ENCODE measurements at regions not wholly inside any gene's neighbourhood (a gene's known extent, or its start where the extent isn't known, plus 50 kb on each side); places are given as distances from the start of the nearest gene placed in this dataset.

GRCh38 chr12:124494751-124495129, 72.7 kb downstream of the NCOR2 start:
- in situ Hi-C loops (cut with MboI; ENCODE audit: low sequenced_read_pairs, unreplicated experiment) = no loop called here
- DNase-seq (ENCODE audit: low spot score) = no peak
- no peak for TF ChIP-seq CTCF (IDR thresholded peaks at IDR 0.05; ENCODE audit: borderline replicate concordance, control extremely low read depth, extremely low read depth, insufficient read depth, missing control alignments)

GRCh38 chr12:124493809-124494750, 73.3 kb downstream of the NCOR2 start:
- DNase-seq (ENCODE audit: low spot score) = peak; percentile 98
- TF ChIP-seq CTCF (IDR thresholded peaks at IDR 0.05; ENCODE audit: borderline replicate concordance, control extremely low read depth, extremely low read depth, insufficient read depth, missing control alignments) = no peak
- in situ Hi-C loops (cut with MboI; ENCODE audit: low sequenced_read_pairs, unreplicated experiment) = no loop called here

GRCh38 chr12:124492879-124493808, 74.3 kb downstream of the NCOR2 start:
- peak; percentile 6 for TF ChIP-seq CTCF (IDR thresholded peaks at IDR 0.05; ENCODE audit: borderline replicate concordance, control extremely low read depth, extremely low read depth, insufficient read depth, missing control alignments)
- DNase-seq (ENCODE audit: low spot score) = no peak
- in situ Hi-C loops (cut with MboI; ENCODE audit: low sequenced_read_pairs, unreplicated experiment) = no loop called here

GRCh38 chr12:124491856-124492420, 75.5 kb downstream of the NCOR2 start:
- no peak for DNase-seq (ENCODE audit: low spot score)
- in situ Hi-C loops (cut with MboI; ENCODE audit: low sequenced_read_pairs, unreplicated experiment) = no loop called here
- no peak for TF ChIP-seq CTCF (IDR thresholded peaks at IDR 0.05; ENCODE audit: borderline replicate concordance, control extremely low read depth, extremely low read depth, insufficient read depth, missing control alignments)

GRCh38 chr12:124491310-124491709, 76.1 kb downstream of the NCOR2 start:
- no peak for DNase-seq (ENCODE audit: low spot score)
- TF ChIP-seq CTCF (IDR thresholded peaks at IDR 0.05; ENCODE audit: borderline replicate concordance, control extremely low read depth, extremely low read depth, insufficient read depth, missing control alignments) = no peak
- in situ Hi-C loops (cut with MboI; ENCODE audit: low sequenced_read_pairs, unreplicated experiment) = no loop called here

All from GM13976 (cell line).